Liver (tissue), 7 donors: ENCODE measurements at regions not wholly inside any gene's neighbourhood (a gene's known extent, or its start where the extent isn't known, plus 50 kb on each side); places are given as distances from the start of the nearest gene placed in this dataset.

ENCODE experiments used
- DNase-seq: peaks from one replicate; pipeline ENCODE4 v3.0.0-alpha.2; 2017; ENCODE audit warnings: low spot score
- H3K27ac ChIP-seq, 2 donors: one replicate each; pipeline ENCODE4 v1.7.0; 2013; ENCODE audit warnings: inconsistent platforms in 2 of 2, low read length in 2 of 2, control low read depth in 1 of 2, low read depth in 1 of 2, mild to moderate bottlenecking in 1 of 2
- H3K27me3 ChIP-seq, 4 donors: one replicate each; pipeline versions ENCODE4 v1.6.1 to v1.7.0; 2013; ENCODE audit warnings: low read length in 3 of 4, inconsistent platforms in 1 of 4, mild to moderate bottlenecking in 1 of 4, moderate library complexity in 1 of 4; ENCODE audit not compliant: control insufficient read depth in 4 of 4, insufficient read depth in 4 of 4
- H3K36me3 ChIP-seq, 4 donors: one replicate each; pipeline versions ENCODE4 v1.6.1 to v1.7.0; 2013; ENCODE audit warnings: low read length in 3 of 4, mild to moderate bottlenecking in 3 of 4, low read depth in 1 of 4, moderate library complexity in 1 of 4; ENCODE audit not compliant: control insufficient read depth in 4 of 4, insufficient read depth in 3 of 4
- H3K4me1 ChIP-seq, 4 donors: one replicate each; pipeline versions ENCODE4 v1.6.1 to v1.7.0; 2013; ENCODE audit warnings: low read length in 3 of 4, mild to moderate bottlenecking in 3 of 4, moderate library complexity in 1 of 4; ENCODE audit not compliant: control insufficient read depth in 4 of 4, insufficient read depth in 4 of 4
- H3K4me3 ChIP-seq, 3 donors: one replicate each; pipeline versions ENCODE4 v1.6.1 to v1.7.0; 2013; ENCODE audit warnings: low read length in 3 of 3, control low read depth in 1 of 3, low read depth in 1 of 3, mild to moderate bottlenecking in 1 of 3
- H3K9ac ChIP-seq, 2 donors: one replicate each; pipeline ENCODE4 v1.7.0; 2013; ENCODE audit warnings: low read length in 2 of 2, mild to moderate bottlenecking in 2 of 2, moderate library complexity in 2 of 2, control low read depth in 1 of 2, low read depth in 1 of 2
- H3K9me3 ChIP-seq, 4 donors: one replicate each; pipeline versions ENCODE4 v1.6.1 to v1.7.0; 2013; ENCODE audit warnings: low read length in 3 of 4; ENCODE audit not compliant: control insufficient read depth in 4 of 4
- EGR1 ChIP-seq, 2 donors: IDR thresholded peaks; 2 replicates each; pipeline ENCODE4 v1.6.1; 2016 to 2018; ENCODE audit warnings: antibody characterized with exemption in 2 of 2, low read depth in 2 of 2
- FOXA1 ChIP-seq: IDR thresholded peaks from 2 replicates; pipeline ENCODE4 v1.6.1; 2016; ENCODE audit warnings: antibody characterized with exemption
- FOXA2 ChIP-seq: IDR thresholded peaks from 2 replicates; pipeline ENCODE4 v1.6.1; 2016; ENCODE audit warnings: antibody characterized with exemption
- GABPA ChIP-seq, 2 donors: IDR thresholded peaks in 1 of 2; conservative IDR thresholded peaks in 1 of 2; 2 replicates each; pipeline ENCODE4 v1.6.1; 2016; ENCODE audit warnings: antibody characterized with exemption in 2 of 2, mild to moderate bottlenecking in 1 of 2, moderate library complexity in 1 of 2
- HNF4A ChIP-seq, 2 donors: conservative IDR thresholded peaks; 2 replicates each; pipeline ENCODE4 v1.6.1; 2016; ENCODE audit warnings: antibody characterized with exemption in 2 of 2, mild to moderate bottlenecking in 2 of 2
- JUND ChIP-seq, 2 donors: IDR thresholded peaks; 2 replicates each; pipeline ENCODE4 v1.6.1; 2016; ENCODE audit warnings: antibody characterized with exemption in 2 of 2
- NR2F2 ChIP-seq: IDR thresholded peaks from 2 replicates; pipeline ENCODE4 v1.6.1; 2016; ENCODE audit warnings: antibody characterized with exemption
- RAD21 ChIP-seq, 2 donors: IDR thresholded peaks; 2 replicates each; pipeline ENCODE4 v1.6.1; 2016; ENCODE audit warnings: antibody characterized with exemption in 2 of 2, mild to moderate bottlenecking in 2 of 2
- REST ChIP-seq: IDR thresholded peaks from 2 replicates; pipeline ENCODE4 v1.6.1; 2016; ENCODE audit warnings: antibody characterized with exemption, mild to moderate bottlenecking
- RXRA ChIP-seq, 2 donors: IDR thresholded peaks; 2 replicates each; pipeline ENCODE4 v1.6.1; 2017 to 2018; ENCODE audit warnings: antibody characterized with exemption in 2 of 2, mild to moderate bottlenecking in 1 of 2
- SP1 ChIP-seq: IDR thresholded peaks from 2 replicates; pipeline ENCODE4 v1.6.1; 2018; ENCODE audit warnings: antibody characterized with exemption, mild to moderate bottlenecking
- TAF1 ChIP-seq: conservative IDR thresholded peaks from 2 replicates; pipeline ENCODE4 v1.6.1; 2016; ENCODE audit warnings: antibody characterized with exemption, mild to moderate bottlenecking
- YY1 ChIP-seq: IDR thresholded peaks from 2 replicates; pipeline ENCODE4 v1.6.1; 2016; ENCODE audit warnings: antibody characterized with exemption, mild to moderate bottlenecking
- ZBTB33 ChIP-seq: IDR thresholded peaks from 2 replicates; pipeline ENCODE4 v1.6.1; 2016; ENCODE audit warnings: antibody characterized with exemption
- WGBS: extraction: QIAGEN DNeasy Blood & Tissue Kit; methylation state at CpG from one replicate; pipeline ENCODE4 v1.1.7; 2013; 5-methylcytosine and 5-hydroxymethylcytosine counted together
- donor health status: healthy.
- donor health status: healthy.
- donor health status: healthy.
- donor health status: healthy.

GRCh38 chr6:18931086-18931485 is 543.9 kb downstream of the RNF144B start:
- no peak overlapping the region for H3K27ac ChIP-seq
- no peak for TF ChIP-seq EGR1 (IDR thresholded peaks at IDR 0.05; ENCODE audit: low read depth in 2 of 2)
- no peak for TF ChIP-seq SP1
- TF ChIP-seq RAD21 (IDR thresholded peaks at IDR 0.05): no peak
- TF ChIP-seq ZBTB33: no peak
- TF ChIP-seq JUND (IDR thresholded peaks at IDR 0.05): no peak
- TF ChIP-seq FOXA1: no peak
- no peak for TF ChIP-seq TAF1
- no peak for TF ChIP-seq NR2F2
- TF ChIP-seq RXRA (IDR thresholded peaks at IDR 0.05): no peak
- no peak for TF ChIP-seq YY1
- no peak for TF ChIP-seq REST
- no peaks in the 10 kb centered on the region for H3K36me3 ChIP-seq
- no peaks in the 10 kb centered on the region for H3K27me3 ChIP-seq
- H3K4me3 ChIP-seq: no peak overlapping the region
- no peaks in the 10 kb centered on the region for H3K9me3 ChIP-seq
- DNase-seq: no peak
- no peak overlapping the region for H3K9ac ChIP-seq
- H3K4me1 ChIP-seq: no peaks in the 10 kb centered on the region
- 60% methylated on average over 4 of the region's 4 CpGs for WGBS

GRCh38 chr6:18958146-18958545 is 571.0 kb downstream of the RNF144B start:
- 75% methylated on average over 1 of the region's 1 CpG for WGBS
- no peak overlapping the region for H3K27ac ChIP-seq
- no peak for TF ChIP-seq FOXA1
- no peak for TF ChIP-seq FOXA2
- no peak for TF ChIP-seq RXRA (IDR thresholded peaks at IDR 0.05)
- TF ChIP-seq REST: no peak
- TF ChIP-seq GABPA (IDR thresholded peaks at IDR 0.05 in 1 of 2, conservative IDR thresholded peaks at IDR 0.05 in 1 of 2): no peak
- no peak for TF ChIP-seq ZBTB33
- no peak for TF ChIP-seq JUND (IDR thresholded peaks at IDR 0.05)
- TF ChIP-seq HNF4A (conservative IDR thresholded peaks at IDR 0.05): no peak
- no peak for TF ChIP-seq YY1
- no peak for TF ChIP-seq TAF1
- TF ChIP-seq RAD21 (IDR thresholded peaks at IDR 0.05): no peak
- no peaks in the 10 kb centered on the region for H3K4me1 ChIP-seq
- no peak overlapping the region for H3K9ac ChIP-seq
- peaks cover 0 to 3% (median 0%) of the 10 kb centered on the region in 4 donors for H3K27me3 ChIP-seq
- no peaks in the 10 kb centered on the region for H3K9me3 ChIP-seq
- no peaks in the 10 kb centered on the region for H3K36me3 ChIP-seq
- DNase-seq: no peak
- H3K4me3 ChIP-seq: no peak overlapping the region
